Esophagus muscularis mucosa (tissue), 3 donors: ENCODE measurements at regions not wholly inside any gene's neighbourhood (a gene's known extent, or its start where the extent isn't known, plus 50 kb on each side); places are given as distances from the start of the nearest gene placed in this dataset.

Experiments
- CTCF ChIP-seq, 3 experiments: fragments of 200-600 bp in 2 of 3; fragments of 450-650 bp in 1 of 3; sonication (generic) in 2 of 3; IDR thresholded peaks; one replicate each; pipeline ENCODE4 v1.5.1; 2017 to 2019; ENCODE audit warnings: antibody characterized with exemption in 3 of 3, mild to moderate bottlenecking in 2 of 3, moderate library complexity in 1 of 3
- POLR2A ChIP-seq: fragments of 450-650 bp; IDR thresholded peaks from one replicate; pipeline ENCODE4 v1.6.1; 2017; ENCODE audit warnings: antibody characterized with exemption, moderate library complexity, mild to moderate bottlenecking, low read depth
- POLR2AphosphoS5 ChIP-seq, 2 donors: sonication (generic); formaldehyde crosslinking; IDR thresholded peaks; one replicate each; pipeline ENCODE4 v1.6.1; 2017; ENCODE audit warnings: antibody characterized with exemption in 2 of 2

GRCh38 chr2:16137080-16137755 lies 196.9 kb downstream of the MYCN start:
- TF ChIP-seq POLR2A = no peak
- TF ChIP-seq CTCF (IDR thresholded peaks at IDR 0.05) = no peak
- TF ChIP-seq POLR2AphosphoS5 (IDR thresholded peaks at IDR 0.05) = no peak
